ENCODE measurements at regions not wholly inside any gene's neighbourhood (a gene's known extent, or its start where the extent isn't known, plus 50 kb on each side); places are given as distances from the start of the nearest gene placed in this dataset.

DNA sequence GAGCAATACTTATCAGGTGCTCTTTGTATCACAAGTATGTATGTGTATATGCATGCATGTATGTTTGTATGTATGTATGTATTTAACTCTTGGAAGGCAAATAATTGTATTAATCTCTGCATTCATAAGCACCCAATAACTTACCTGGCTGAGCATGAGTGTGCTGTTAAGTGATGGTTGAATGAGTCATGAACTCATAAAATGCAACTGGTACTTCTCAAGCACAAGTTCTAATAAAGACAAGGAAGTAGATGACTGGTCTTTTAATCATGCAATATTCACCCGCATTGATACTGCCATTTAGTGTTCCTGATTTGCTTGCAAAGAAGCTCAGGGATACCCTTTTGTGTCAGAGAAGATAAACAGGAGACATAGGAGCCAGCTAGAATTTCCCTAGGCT is 204.9 kb upstream of the TRPM3 start:
- TF ChIP-seq, protein P1, sequence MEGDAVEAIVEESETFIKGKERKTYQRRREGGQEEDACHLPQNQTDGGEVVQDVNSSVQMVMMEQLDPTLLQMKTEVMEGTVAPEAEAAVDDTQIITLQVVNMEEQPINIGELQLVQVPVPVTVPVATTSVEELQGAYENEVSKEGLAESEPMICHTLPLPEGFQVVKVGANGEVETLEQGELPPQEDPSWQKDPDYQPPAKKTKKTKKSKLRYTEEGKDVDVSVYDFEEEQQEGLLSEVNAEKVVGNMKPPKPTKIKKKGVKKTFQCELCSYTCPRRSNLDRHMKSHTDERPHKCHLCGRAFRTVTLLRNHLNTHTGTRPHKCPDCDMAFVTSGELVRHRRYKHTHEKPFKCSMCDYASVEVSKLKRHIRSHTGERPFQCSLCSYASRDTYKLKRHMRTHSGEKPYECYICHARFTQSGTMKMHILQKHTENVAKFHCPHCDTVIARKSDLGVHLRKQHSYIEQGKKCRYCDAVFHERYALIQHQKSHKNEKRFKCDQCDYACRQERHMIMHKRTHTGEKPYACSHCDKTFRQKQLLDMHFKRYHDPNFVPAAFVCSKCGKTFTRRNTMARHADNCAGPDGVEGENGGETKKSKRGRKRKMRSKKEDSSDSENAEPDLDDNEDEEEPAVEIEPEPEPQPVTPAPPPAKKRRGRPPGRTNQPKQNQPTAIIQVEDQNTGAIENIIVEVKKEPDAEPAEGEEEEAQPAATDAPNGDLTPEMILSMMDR (IDR thresholded peaks at IDR 0.05; ENCODE audit: low read depth, low read length, poor library complexity, severe bottlenecking), result no peak
- no peak for TF ChIP-seq EZH2phosphoT487 (IDR thresholded peaks at IDR 0.05; ENCODE audit: borderline replicate concordance, low read length)
